ENCODE measurements at regions not wholly inside any gene's neighbourhood (a gene's known extent, or its start where the extent isn't known, plus 50 kb on each side); places are given as distances from the start of the nearest gene placed in this dataset.

DNA sequence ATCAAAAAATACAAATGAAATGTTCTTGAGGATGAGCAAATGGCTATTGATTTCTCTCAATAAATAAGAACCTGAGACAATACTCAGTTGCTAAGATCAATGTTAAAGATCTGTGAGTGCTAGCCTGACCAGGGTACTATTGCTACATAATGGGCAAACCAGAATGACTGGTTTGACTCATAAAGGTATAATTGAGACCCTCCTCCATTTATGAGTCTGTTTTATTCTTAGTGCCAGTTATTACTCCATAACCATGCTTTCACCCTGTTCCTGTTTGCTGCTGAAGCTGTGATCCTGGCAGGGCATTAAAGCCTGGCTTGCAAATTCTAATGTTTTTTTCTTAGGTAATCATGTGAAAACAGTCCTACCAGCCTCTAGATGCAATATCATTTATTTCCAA is 56.6 kb upstream of the PPM1B start:
- H3K36me3 ChIP-seq (ENCODE audit: control insufficient read depth, insufficient read depth, low read length): no peaks in the 10 kb centered on the region
- intact Hi-C loops (cut with micrococcal nuclease): no loop called here
- H3K9me3 ChIP-seq (ENCODE audit: control insufficient read depth, insufficient read depth, low read length): no peaks in the 10 kb centered on the region
- H3K27ac ChIP-seq (ENCODE audit: low read length): no peak overlapping the region
- TF ChIP-seq, protein P1, sequence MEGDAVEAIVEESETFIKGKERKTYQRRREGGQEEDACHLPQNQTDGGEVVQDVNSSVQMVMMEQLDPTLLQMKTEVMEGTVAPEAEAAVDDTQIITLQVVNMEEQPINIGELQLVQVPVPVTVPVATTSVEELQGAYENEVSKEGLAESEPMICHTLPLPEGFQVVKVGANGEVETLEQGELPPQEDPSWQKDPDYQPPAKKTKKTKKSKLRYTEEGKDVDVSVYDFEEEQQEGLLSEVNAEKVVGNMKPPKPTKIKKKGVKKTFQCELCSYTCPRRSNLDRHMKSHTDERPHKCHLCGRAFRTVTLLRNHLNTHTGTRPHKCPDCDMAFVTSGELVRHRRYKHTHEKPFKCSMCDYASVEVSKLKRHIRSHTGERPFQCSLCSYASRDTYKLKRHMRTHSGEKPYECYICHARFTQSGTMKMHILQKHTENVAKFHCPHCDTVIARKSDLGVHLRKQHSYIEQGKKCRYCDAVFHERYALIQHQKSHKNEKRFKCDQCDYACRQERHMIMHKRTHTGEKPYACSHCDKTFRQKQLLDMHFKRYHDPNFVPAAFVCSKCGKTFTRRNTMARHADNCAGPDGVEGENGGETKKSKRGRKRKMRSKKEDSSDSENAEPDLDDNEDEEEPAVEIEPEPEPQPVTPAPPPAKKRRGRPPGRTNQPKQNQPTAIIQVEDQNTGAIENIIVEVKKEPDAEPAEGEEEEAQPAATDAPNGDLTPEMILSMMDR (IDR thresholded peaks at IDR 0.05): no peak
- no peaks in the 10 kb centered on the region for H3K27me3 ChIP-seq (ENCODE audit: control insufficient read depth, insufficient read depth, low read length)
- Mint-ChIP-seq H3K4me1 (no peaks in the 10 kb centered on the region), H3K9me3 (no peaks in the 10 kb centered on the region), H3K27ac (no peak overlapping the region), H3K4me3 (no peak overlapping the region), H3K36me3 (no peaks in the 10 kb centered on the region), H3K27me3 (ENCODE audit: low read depth in 2 of 2) (peaks cover 0 to 3% of the 10 kb centered on the region in 2 donors)
- H3K4me3 ChIP-seq (ENCODE audit: low read length): no peak overlapping the region
- H3K4me1 ChIP-seq (ENCODE audit: control insufficient read depth, insufficient read depth, low read length): no peaks in the 10 kb centered on the region
- ATAC-seq (no peak), DNase-seq (no peak)

DNA sequence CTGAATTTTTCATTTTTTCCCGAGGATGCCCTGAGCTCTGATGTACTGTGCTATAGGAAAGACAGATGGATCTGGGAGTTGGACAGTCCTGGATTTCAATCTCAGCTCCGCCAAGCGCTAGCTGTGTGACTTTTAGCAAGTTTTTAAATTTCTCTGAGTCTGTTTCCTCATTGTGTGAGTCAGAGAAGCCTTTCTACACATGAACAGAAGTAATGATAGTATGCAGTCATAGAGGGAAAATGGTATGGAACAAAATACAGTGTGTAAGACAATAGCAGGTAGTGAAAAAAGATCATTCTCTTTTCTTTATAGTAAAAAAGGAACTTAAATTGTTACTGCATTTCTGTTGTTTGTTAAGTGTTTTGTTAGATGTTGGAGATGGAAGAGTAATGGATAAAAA is 52.4 kb upstream of the PPM1B start:
- Mint-ChIP-seq H3K36me3 (no peaks in the 10 kb centered on the region), H3K9me3 (no peaks in the 10 kb centered on the region), H3K27ac (no peak overlapping the region), H3K4me3 (no peak overlapping the region), H3K27me3 (ENCODE audit: low read depth in 2 of 2) (no peaks in the 10 kb centered on the region), H3K4me1 (peaks cover 5% of the 10 kb centered on the region in 2 donors)
- no peak overlapping the region for H3K4me3 ChIP-seq (ENCODE audit: low read length)
- no peaks in the 10 kb centered on the region for H3K9me3 ChIP-seq (ENCODE audit: control insufficient read depth, insufficient read depth, low read length)
- no peak for ATAC-seq
- intact Hi-C loops (cut with micrococcal nuclease): no loop called here
- H3K27me3 ChIP-seq (ENCODE audit: control insufficient read depth, insufficient read depth, low read length): no peaks in the 10 kb centered on the region
- no peak overlapping the region for H3K27ac ChIP-seq (ENCODE audit: low read length)
- H3K4me1 ChIP-seq (ENCODE audit: control insufficient read depth, insufficient read depth, low read length): no peaks in the 10 kb centered on the region
- no peak for DNase-seq
- TF ChIP-seq, protein P1 (IDR thresholded peaks at IDR 0.05): no peak
- 98% methylated on average over 3 of the region's 3 CpGs for WGBS (ENCODE audit: insufficient coverage)
- no peaks in the 10 kb centered on the region for H3K36me3 ChIP-seq (ENCODE audit: control insufficient read depth, insufficient read depth, low read length)

DNA sequence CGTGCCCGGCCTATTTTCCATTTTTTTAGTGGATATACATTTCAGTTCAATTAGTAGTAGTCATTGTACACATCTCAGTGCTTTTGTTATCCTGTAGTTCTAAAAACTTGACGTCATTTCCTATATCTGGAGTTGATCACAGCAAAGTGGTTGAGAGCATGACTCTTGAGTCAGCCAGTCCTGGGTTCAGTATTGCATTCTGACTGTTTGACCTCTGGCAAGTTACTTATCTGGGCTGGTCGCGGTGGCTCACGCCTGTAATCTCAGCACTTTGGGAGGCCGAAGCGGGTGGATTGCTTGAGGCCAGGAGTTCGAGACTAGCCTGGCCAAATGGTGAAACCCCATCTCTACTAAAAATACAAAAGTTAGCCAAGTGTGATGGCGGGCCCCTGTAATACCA is 50.4 kb upstream of the PPM1B start:
- Mint-ChIP-seq H3K4me1 (peaks cover 5% of the 10 kb centered on the region in 2 donors), H3K27me3 (ENCODE audit: low read depth in 2 of 2) (no peaks in the 10 kb centered on the region), H3K9me3 (no peaks in the 10 kb centered on the region), H3K27ac (no peak overlapping the region), H3K36me3 (no peaks in the 10 kb centered on the region), H3K4me3 (no peak overlapping the region)
- 91% methylated on average over 10 of the region's 10 CpGs for WGBS (ENCODE audit: insufficient coverage)
- Histone ChIP-seq H3K27ac (ENCODE audit: low read length) (no peak overlapping the region), H3K36me3 (ENCODE audit: control insufficient read depth, insufficient read depth, low read length) (no peaks in the 10 kb centered on the region), H3K9me3 (ENCODE audit: control insufficient read depth, insufficient read depth, low read length) (no peaks in the 10 kb centered on the region), H3K4me1 (ENCODE audit: control insufficient read depth, insufficient read depth, low read length) (no peaks in the 10 kb centered on the region), H3K4me3 (ENCODE audit: low read length) (no peak overlapping the region), H3K27me3 (ENCODE audit: control insufficient read depth, insufficient read depth, low read length) (no peaks in the 10 kb centered on the region)
- ATAC-seq (no peak), DNase-seq (no peak)
- TF ChIP-seq, protein P1 (IDR thresholded peaks at IDR 0.05): no peak
- intact Hi-C loops (cut with micrococcal nuclease): no loop called here
